ENCODE measurements at regions not wholly inside any gene's neighbourhood (a gene's known extent, or its start where the extent isn't known, plus 50 kb on each side); places are given as distances from the start of the nearest gene placed in this dataset.

GRCh38 chr10:132479024-132479602 lies 58.5 kb upstream of the INPP5A start:
- H3K4me3 ChIP-seq (ENCODE audit: control insufficient read depth, low read depth, low read length): no peak overlapping the region
- no peak for TF ChIP-seq CTCF (IDR thresholded peaks at IDR 0.05; ENCODE audit: control insufficient read depth, insufficient read depth, low read depth, low read length, missing control alignments)
- DNase-seq (ENCODE audit: low read depth): no peak

- TF ChIP-seq CTCF (IDR thresholded peaks at IDR 0.05; ENCODE audit: control insufficient read depth, insufficient read depth, low read depth, low read length, missing control alignments): no peak
- no peak overlapping the region for H3K4me3 ChIP-seq (ENCODE audit: control insufficient read depth, low read depth, low read length)
- no peak for DNase-seq (ENCODE audit: low read depth)
These were observed 57.9 kb upstream of the INPP5A start for GRCh38 chr10:132479603-132480221.

GRCh38 chr10:132480356-132480755 lies 57.2 kb upstream of the INPP5A start:
- no peak for TF ChIP-seq CTCF (IDR thresholded peaks at IDR 0.05; ENCODE audit: control insufficient read depth, insufficient read depth, low read depth, low read length, missing control alignments)
- H3K4me3 ChIP-seq (ENCODE audit: control insufficient read depth, low read depth, low read length): no peak overlapping the region
- no peak for DNase-seq (ENCODE audit: low read depth)

- H3K4me3 ChIP-seq (ENCODE audit: control insufficient read depth, low read depth, low read length): no peak overlapping the region
- DNase-seq (ENCODE audit: low read depth): no peak
- no peak for TF ChIP-seq CTCF (IDR thresholded peaks at IDR 0.05; ENCODE audit: control insufficient read depth, insufficient read depth, low read depth, low read length, missing control alignments)
These were observed 55.9 kb upstream of the INPP5A start for GRCh38 chr10:132481690-132482089.

- DNase-seq (ENCODE audit: low read depth): peak; percentile 53
- no peak for TF ChIP-seq CTCF (IDR thresholded peaks at IDR 0.05; ENCODE audit: control insufficient read depth, insufficient read depth, low read depth, low read length, missing control alignments)
- no peak overlapping the region for H3K4me3 ChIP-seq (ENCODE audit: control insufficient read depth, low read depth, low read length)
These were observed 55.3 kb upstream of the INPP5A start for GRCh38 chr10:132482090-132482800.

GRCh38 chr10:132483394-132483793 lies 54.2 kb upstream of the INPP5A start:
- no peak for DNase-seq (ENCODE audit: low read depth)
- H3K4me3 ChIP-seq (ENCODE audit: control insufficient read depth, low read depth, low read length): no peak overlapping the region
- no peak for TF ChIP-seq CTCF (IDR thresholded peaks at IDR 0.05; ENCODE audit: control insufficient read depth, insufficient read depth, low read depth, low read length, missing control alignments)

Measured in AG09309 (cell line).